ENCODE measurements at regions not wholly inside any gene's neighbourhood (a gene's known extent, or its start where the extent isn't known, plus 50 kb on each side); places are given as distances from the start of the nearest gene placed in this dataset.

- ATAC-seq (no peak), DNase-seq (ENCODE audit: low read depth, low spot score) (no peak), FAIRE-seq (no peak)
- Histone ChIP-seq H3K27ac (ENCODE audit: control insufficient read depth, insufficient read depth) (no peak overlapping the region), H3K4me1 (ENCODE audit: control insufficient read depth, insufficient read depth, low read length) (no peaks in the 10 kb centered on the region), H3K4me3 (no peak overlapping the region), H3K9me3 (replicated peaks; ENCODE audit: control insufficient read depth, insufficient read depth, low read length) (no peaks in the 10 kb centered on the region), H3K4me2 (ENCODE audit: control insufficient read depth, insufficient read depth) (no peak overlapping the region), H3K36me3 (ENCODE audit: control insufficient read depth in 2 of 2, insufficient read depth in 2 of 2, low read length in 1 of 2) (no peaks in the 10 kb centered on the region), H3K79me2 (ENCODE audit: control insufficient read depth, insufficient read depth, low read length) (no peaks in the 10 kb centered on the region), H3K9ac (ENCODE audit: control insufficient read depth, insufficient read depth, low read length) (no peak overlapping the region), H2AFZ (ENCODE audit: control insufficient read depth, low read depth, low read length) (no peak overlapping the region), H4K20me1 (ENCODE audit: control insufficient read depth, insufficient read depth) (no peaks in the 10 kb centered on the region), H3K27me3 (replicated peaks in 1 of 2; ENCODE audit: control insufficient read depth in 2 of 2, insufficient read depth in 2 of 2, low read length in 1 of 2) (no peaks in the 10 kb centered on the region)
- RAD21 ChIA-PET (ENCODE audit: unreplicated experiment) = no interaction called here
- no peak for TF ChIP-seq NFXL1 (IDR thresholded peaks at IDR 0.05; ENCODE audit: borderline replicate concordance)
- no peak for TF ChIP-seq ZNF274 (IDR thresholded peaks at IDR 0.05; ENCODE audit: insufficient read depth, insufficient read length)
- no peak for TF ChIP-seq ZBTB33 (IDR thresholded peaks at IDR 0.05)
- no peak for TF ChIP-seq POLR2A (IDR thresholded peaks at IDR 0.05; ENCODE audit: low read depth, low read length)
- no peak for TF ChIP-seq TARDBP (IDR thresholded peaks at IDR 0.05; ENCODE audit: borderline replicate concordance)
- no peak for TF ChIP-seq EP300 (IDR thresholded peaks at IDR 0.05; ENCODE audit: borderline replicate concordance in 1 of 2, control insufficient read depth in 1 of 2, low read depth in 2 of 2, low read length in 2 of 2)
- no peak for TF ChIP-seq SPI1 (IDR thresholded peaks at IDR 0.05; ENCODE audit: borderline replicate concordance, insufficient read depth, low read depth, low read length)
- no peak for TF ChIP-seq STAT3 (IDR thresholded peaks at IDR 0.05; ENCODE audit: low read depth, low read length)
- CTCF ChIA-PET = no interaction called here
- in situ Hi-C loops (cut with MboI) = no loop called here
- intact Hi-C loops (cut with micrococcal nuclease; ENCODE audit: unreplicated experiment) = no loop called here
- SMC1A ChIA-PET (ENCODE audit: uncharacterized antibody, unreplicated experiment) = interaction anchor here (0.7 kb wide), 1 partner anchor 253 kb away, joined by 3 read pairs; no protein-coding TSS in a partner anchor
- POLR2A ChIA-PET = no interaction called here
- BruUV-seq (replicated peaks) = no TSS peak
- 44% methylated on average over 2 of the region's 2 CpGs for WGBS (ENCODE audit: insufficient coverage, insufficient replicate concordance, low lambda C conversion rate, missing lambda C conversion rate)
Observed at GRCh38 chrX:130482871-130483270, 81.1 kb downstream of the RBMX2 start.
